ACC112 (cell line): ENCODE measurements at regions not wholly inside any gene's neighbourhood (a gene's known extent, or its start where the extent isn't known, plus 50 kb on each side); places are given as distances from the start of the nearest gene placed in this dataset.

ENCODE experiments used
- H2AFZ ChIP-seq: fragments of 200-600 bp; sonication (generic); one replicate; pipeline ENCODE4 v1.6.0; 2017; ENCODE audit warnings: antibody characterized with exemption, low read length; ENCODE audit not compliant: unreplicated experiment
- H3K27ac ChIP-seq: fragments of 200-600 bp; sonication (generic); 2 replicates; pipeline ENCODE4 v1.5.1; 2014; ENCODE audit warnings: low read depth, mild to moderate bottlenecking, antibody characterized with exemption, low read length, moderate library complexity
- H3K27me3 ChIP-seq: fragments of 200-600 bp; sonication (generic); 2 replicates; pipeline ENCODE4 v1.6.1; 2014; ENCODE audit warnings: mild to moderate bottlenecking, antibody characterized with exemption, low read length, moderate library complexity, mixed read lengths; ENCODE audit not compliant: insufficient read depth
- H3K36me3 ChIP-seq: fragments of 200-600 bp; sonication (generic); 2 replicates; pipeline ENCODE4 v1.6.1; 2016; ENCODE audit warnings: mild to moderate bottlenecking, antibody characterized with exemption, low read length, moderate library complexity, mixed read lengths; ENCODE audit not compliant: insufficient read depth
- H3K4me1 ChIP-seq: fragments of 200-600 bp; sonication (generic); one replicate; pipeline ENCODE4 v1.6.1; 2016; ENCODE audit warnings: low read length, mixed read lengths; ENCODE audit not compliant: insufficient read depth, unreplicated experiment, control insufficient read depth
- H3K4me3 ChIP-seq: fragments of 200-600 bp; sonication (generic); 2 replicates; pipeline ENCODE4 v1.5.1; 2014; ENCODE audit warnings: mild to moderate bottlenecking, low read depth, low read length
- H3K79me2 ChIP-seq: fragments of 200-600 bp; sonication (generic); one replicate; pipeline ENCODE4 v1.6.0; 2016; ENCODE audit warnings: low read length; ENCODE audit not compliant: control insufficient read depth, unreplicated experiment, insufficient read depth

GRCh38 chr4:53920116-53920515 lies 144.3 kb downstream of the CHIC2 start:
- Histone ChIP-seq H3K4me1 (peaks cover 32% of the 10 kb centered on the region), H3K27ac (no peak overlapping the region), H3K4me3 (no peak overlapping the region), H2AFZ (no peak overlapping the region), H3K36me3 (no peaks in the 10 kb centered on the region), H3K79me2 (no peaks in the 10 kb centered on the region), H3K27me3 (no peaks in the 10 kb centered on the region)

GRCh38 chr4:53919535-53919934 lies 144.9 kb downstream of the CHIC2 start:
- Histone ChIP-seq H3K27me3 (no peaks in the 10 kb centered on the region), H3K79me2 (no peaks in the 10 kb centered on the region), H2AFZ (no peak overlapping the region), H3K36me3 (no peaks in the 10 kb centered on the region), H3K27ac (no peak overlapping the region), H3K4me3 (no peak overlapping the region), H3K4me1 (peaks cover 38% of the 10 kb centered on the region)

- no peaks in the 10 kb centered on the region for H3K27me3 ChIP-seq
- no peak overlapping the region for H2AFZ ChIP-seq
- H3K4me3 ChIP-seq = no peak overlapping the region
- H3K4me1 ChIP-seq = peaks cover 46% of the 10 kb centered on the region
- no peaks in the 10 kb centered on the region for H3K79me2 ChIP-seq
- no peak overlapping the region for H3K27ac ChIP-seq
- H3K36me3 ChIP-seq = no peaks in the 10 kb centered on the region
These were observed 146.7 kb downstream of the CHIC2 start for GRCh38 chr4:53917729-53918128.

- Histone ChIP-seq H3K36me3 (no peaks in the 10 kb centered on the region), H2AFZ (no peak overlapping the region), H3K4me3 (no peak overlapping the region), H3K27me3 (no peaks in the 10 kb centered on the region), H3K4me1 (peaks cover 42% of the 10 kb centered on the region), H3K27ac (peak overlapping the region; percentile 31), H3K79me2 (no peaks in the 10 kb centered on the region)
These were observed 147.9 kb downstream of the CHIC2 start for GRCh38 chr4:53916431-53916889.

- H3K4me3 ChIP-seq = no peak overlapping the region
- peaks cover 42% of the 10 kb centered on the region for H3K4me1 ChIP-seq
- H3K27ac ChIP-seq = peak overlapping the region; percentile 89
- H3K79me2 ChIP-seq = no peaks in the 10 kb centered on the region
- H3K36me3 ChIP-seq = no peaks in the 10 kb centered on the region
- H2AFZ ChIP-seq = no peak overlapping the region
- H3K27me3 ChIP-seq = no peaks in the 10 kb centered on the region
These were observed 149.9 kb downstream of the CHIC2 start for GRCh38 chr4:53914313-53915016.

GRCh38 chr4:53913771-53914170 lies 150.6 kb downstream of the CHIC2 start:
- Histone ChIP-seq H3K27me3 (no peaks in the 10 kb centered on the region), H3K36me3 (no peaks in the 10 kb centered on the region), H3K79me2 (no peaks in the 10 kb centered on the region), H3K27ac (peak overlapping the region; percentile 89), H2AFZ (no peak overlapping the region), H3K4me3 (no peak overlapping the region), H3K4me1 (peaks cover 48% of the 10 kb centered on the region)

GRCh38 chr4:53912766-53913497 lies 151.5 kb downstream of the CHIC2 start:
- Histone ChIP-seq H3K4me1 (peaks cover 51% of the 10 kb centered on the region), H3K79me2 (no peaks in the 10 kb centered on the region), H3K4me3 (no peak overlapping the region), H3K27me3 (no peaks in the 10 kb centered on the region), H3K36me3 (no peaks in the 10 kb centered on the region), H2AFZ (no peak overlapping the region), H3K27ac (no peak overlapping the region)

- Histone ChIP-seq H2AFZ (peak overlapping the region; percentile 91), H3K79me2 (no peaks in the 10 kb centered on the region), H3K36me3 (no peaks in the 10 kb centered on the region), H3K4me3 (peak overlapping the region; percentile 74), H3K4me1 (peaks cover 36% of the 10 kb centered on the region), H3K27ac (peak overlapping the region; percentile 47), H3K27me3 (no peaks in the 10 kb centered on the region)
These were observed 155.7 kb downstream of the CHIC2 start for GRCh38 chr4:53908661-53909078.

- peaks cover 35% of the 10 kb centered on the region for H3K4me1 ChIP-seq
- H3K79me2 ChIP-seq = no peaks in the 10 kb centered on the region
- no peak overlapping the region for H3K27ac ChIP-seq
- no peak overlapping the region for H2AFZ ChIP-seq
- H3K4me3 ChIP-seq = no peak overlapping the region
- no peaks in the 10 kb centered on the region for H3K36me3 ChIP-seq
- no peaks in the 10 kb centered on the region for H3K27me3 ChIP-seq
These were observed 156.6 kb downstream of the CHIC2 start for GRCh38 chr4:53907772-53908171.

GRCh38 chr4:53906606-53907190 lies 157.7 kb downstream of the CHIC2 start:
- Histone ChIP-seq H2AFZ (peak overlapping the region; percentile 58), H3K36me3 (no peaks in the 10 kb centered on the region), H3K79me2 (no peaks in the 10 kb centered on the region), H3K4me1 (peaks cover 35% of the 10 kb centered on the region), H3K27ac (peak overlapping the region; percentile 31), H3K4me3 (peak overlapping the region; percentile 72), H3K27me3 (no peaks in the 10 kb centered on the region)
